ENCODE measurements at regions not wholly inside any gene's neighbourhood (a gene's known extent, or its start where the extent isn't known, plus 50 kb on each side); places are given as distances from the start of the nearest gene placed in this dataset.

DNA sequence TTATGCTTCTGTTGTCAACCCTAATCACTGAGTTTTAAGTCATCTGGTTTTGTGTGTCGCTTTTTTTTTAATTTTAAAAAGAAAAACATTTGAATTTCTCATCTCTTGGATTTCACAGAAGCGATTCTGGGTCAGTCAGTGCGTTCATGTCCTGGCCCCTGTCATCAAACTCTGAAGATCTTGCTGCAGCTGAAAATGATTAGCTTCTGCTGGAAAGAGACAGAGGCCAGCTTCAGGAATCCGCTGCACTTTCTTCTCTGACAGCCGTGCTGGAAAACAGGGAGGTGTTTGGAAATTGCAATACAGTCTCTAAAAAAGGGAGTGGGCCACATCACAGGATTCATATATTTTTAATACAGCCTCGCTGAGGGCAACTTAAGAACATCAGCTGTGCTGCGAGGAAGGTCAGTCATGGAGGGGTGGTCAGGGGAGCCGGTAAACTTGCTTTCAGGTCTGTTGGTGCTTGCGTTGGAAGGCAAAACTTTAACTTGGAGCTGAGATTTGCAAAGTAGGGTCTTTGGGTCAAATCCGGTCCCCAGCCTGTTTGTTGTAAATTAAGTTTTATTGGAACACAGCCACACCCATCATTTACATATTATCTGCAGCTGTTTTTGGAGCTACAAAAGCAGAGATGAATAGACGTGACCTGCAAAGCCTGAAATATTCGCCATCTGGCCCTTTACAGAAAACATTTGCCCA lies 190.8 kb downstream of the AACS start:
- DNase-seq = no peak

DNA sequence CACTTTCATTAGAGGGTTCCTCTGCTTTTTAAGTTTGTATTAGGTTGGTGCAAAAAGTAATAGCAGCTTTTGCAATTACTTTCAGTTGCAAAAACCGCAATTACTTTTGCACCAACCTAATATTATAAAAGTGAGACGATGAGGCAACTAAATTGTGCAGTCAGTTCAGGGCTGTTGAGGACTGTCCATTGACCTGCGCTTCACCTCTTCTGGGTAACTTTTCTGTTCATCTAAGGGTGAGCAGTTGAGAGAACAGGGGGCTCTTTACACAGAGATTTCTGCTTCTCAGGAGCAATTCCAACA lies 191.3 kb downstream of the AACS start:
- peaks cover 0 to 5% (median 0%) of the 10 kb centered on the region in 9 donors for H3K27me3 ChIP-seq
- no peaks in the 10 kb centered on the region for H3K4me1 ChIP-seq
- H3K9me3 ChIP-seq = peaks cover 0 to 6% (median 0%) of the 10 kb centered on the region in 12 donors
- H3K36me3 ChIP-seq = no peaks in the 10 kb centered on the region
- H3K27ac ChIP-seq = no peak overlapping the region
- H3K4me3 ChIP-seq = no peak overlapping the region
- intact Hi-C loops (cut with DNase I) = no loop called here
- ATAC-seq (no peak), DNase-seq (no peak)
- no peak for TF ChIP-seq POLR2A (IDR thresholded peaks at IDR 0.05)
- TF ChIP-seq, protein P1, sequence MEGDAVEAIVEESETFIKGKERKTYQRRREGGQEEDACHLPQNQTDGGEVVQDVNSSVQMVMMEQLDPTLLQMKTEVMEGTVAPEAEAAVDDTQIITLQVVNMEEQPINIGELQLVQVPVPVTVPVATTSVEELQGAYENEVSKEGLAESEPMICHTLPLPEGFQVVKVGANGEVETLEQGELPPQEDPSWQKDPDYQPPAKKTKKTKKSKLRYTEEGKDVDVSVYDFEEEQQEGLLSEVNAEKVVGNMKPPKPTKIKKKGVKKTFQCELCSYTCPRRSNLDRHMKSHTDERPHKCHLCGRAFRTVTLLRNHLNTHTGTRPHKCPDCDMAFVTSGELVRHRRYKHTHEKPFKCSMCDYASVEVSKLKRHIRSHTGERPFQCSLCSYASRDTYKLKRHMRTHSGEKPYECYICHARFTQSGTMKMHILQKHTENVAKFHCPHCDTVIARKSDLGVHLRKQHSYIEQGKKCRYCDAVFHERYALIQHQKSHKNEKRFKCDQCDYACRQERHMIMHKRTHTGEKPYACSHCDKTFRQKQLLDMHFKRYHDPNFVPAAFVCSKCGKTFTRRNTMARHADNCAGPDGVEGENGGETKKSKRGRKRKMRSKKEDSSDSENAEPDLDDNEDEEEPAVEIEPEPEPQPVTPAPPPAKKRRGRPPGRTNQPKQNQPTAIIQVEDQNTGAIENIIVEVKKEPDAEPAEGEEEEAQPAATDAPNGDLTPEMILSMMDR (IDR thresholded peaks at IDR 0.05) = no peak
- 80 to 88% (median 87%) methylated on average over 3 of the region's 3 CpGs for WGBS, 4 donors

More for the DNA sequence above, 190.8 kb downstream of the AACS start:
- H3K27ac ChIP-seq = no peak overlapping the region
- no peak overlapping the region for H3K4me3 ChIP-seq
- peaks cover 0 to 6% (median 0%) of the 10 kb centered on the region in 12 donors for H3K9me3 ChIP-seq
- ATAC-seq = no peak
- peaks cover 0 to 5% (median 0%) of the 10 kb centered on the region in 9 donors for H3K27me3 ChIP-seq
- intact Hi-C loops (cut with DNase I) = no loop called here
- no peak for TF ChIP-seq POLR2A (IDR thresholded peaks at IDR 0.05)
- TF ChIP-seq, protein P1 (IDR thresholded peaks at IDR 0.05) = no peak
- no peaks in the 10 kb centered on the region for H3K4me1 ChIP-seq
- 72 to 75% (median 74%) methylated on average over 12 of the region's 12 CpGs for WGBS, 4 donors
- no peaks in the 10 kb centered on the region for H3K36me3 ChIP-seq

DNA sequence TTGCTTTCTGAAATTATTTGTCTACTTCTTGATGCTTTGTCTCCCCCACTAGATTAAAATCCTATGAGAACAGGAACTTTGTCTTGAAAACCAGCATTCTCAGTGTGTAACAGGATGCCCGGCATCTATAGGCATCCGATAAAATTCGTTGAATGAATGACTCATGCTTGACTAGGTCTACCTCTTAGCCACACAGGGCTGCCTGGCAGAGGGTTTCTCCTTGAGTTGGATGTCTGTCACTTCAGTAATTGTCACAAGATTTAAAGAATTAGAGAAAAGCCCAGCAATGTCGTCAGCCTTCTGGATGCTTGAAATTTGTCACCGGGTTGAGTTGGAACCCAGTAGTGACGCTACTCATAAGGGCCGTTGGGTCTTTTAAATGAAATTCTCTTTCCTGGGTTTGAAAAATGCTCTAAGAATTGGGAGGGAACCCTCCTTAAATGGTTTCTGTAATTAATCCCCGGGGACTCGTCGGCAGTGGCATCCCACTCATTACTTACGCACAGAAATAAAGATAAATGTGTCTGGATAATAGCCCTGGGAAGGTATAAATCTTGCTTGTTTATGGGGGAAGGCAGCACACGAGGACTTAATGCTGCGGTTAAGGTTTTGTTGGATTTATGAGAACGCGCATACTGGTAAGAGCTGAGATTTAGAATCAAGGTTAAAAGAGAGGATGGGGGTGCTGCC lies 194.1 kb downstream of the AACS start:
- no peaks in the 10 kb centered on the region for H3K4me1 ChIP-seq
- H3K36me3 ChIP-seq = no peaks in the 10 kb centered on the region
- intact Hi-C loops (cut with DNase I) = no loop called here
- DNase-seq = no peak
- ATAC-seq = no peak
- H3K27ac ChIP-seq = no peak overlapping the region
- WGBS, 4 donors = 84 to 90% (median 87%) methylated on average over 15 of the region's 15 CpGs
- no peak for TF ChIP-seq POLR2A (IDR thresholded peaks at IDR 0.05)
- TF ChIP-seq, protein P1 (IDR thresholded peaks at IDR 0.05) = no peak
- peaks cover 0 to 11% (median 0%) of the 10 kb centered on the region in 12 donors for H3K9me3 ChIP-seq
- no peak overlapping the region for H3K4me3 ChIP-seq
- peaks cover 0 to 5% (median 0%) of the 10 kb centered on the region in 9 donors for H3K27me3 ChIP-seq

DNA sequence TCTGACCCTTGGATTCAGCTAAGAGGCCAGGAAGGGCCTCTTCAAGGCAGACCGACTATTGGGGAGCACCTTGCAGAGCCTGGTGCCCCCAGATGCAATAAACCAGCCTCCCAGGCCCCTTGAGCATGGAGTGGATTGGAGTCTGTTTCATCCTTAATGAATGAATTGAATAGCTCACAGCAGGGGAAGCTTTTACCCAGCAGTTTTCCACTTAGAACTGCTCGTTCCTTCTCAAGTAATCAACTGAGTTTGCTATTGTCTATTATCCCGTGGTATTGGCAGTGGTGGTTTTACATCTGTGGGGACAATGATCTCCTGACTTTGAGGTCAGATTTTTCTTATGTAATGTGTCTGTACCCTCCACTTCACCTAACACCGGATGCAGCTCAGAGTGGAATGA lies 197.6 kb downstream of the AACS start:
- intact Hi-C loops (cut with DNase I) = no loop called here
- H3K27ac ChIP-seq = no peak overlapping the region

More for the DNA sequence above, 197.6 kb downstream of the AACS start:
- ATAC-seq = no peak
- Histone ChIP-seq H3K27me3 (peaks cover 0 to under 1% (median 0%) of the 10 kb centered on the region in 9 donors), H3K36me3 (no peaks in the 10 kb centered on the region), H3K9me3 (peaks cover 0 to 12% (median 0%) of the 10 kb centered on the region in 12 donors), H3K4me1 (no peaks in the 10 kb centered on the region), H3K4me3 (no peak overlapping the region)
- no peak for DNase-seq
- WGBS, 4 donors = 59 to 75% (median 68%) methylated on average over 4 of the region's 4 CpGs
- TF ChIP-seq, protein P1 (IDR thresholded peaks at IDR 0.05) = no peak
- TF ChIP-seq POLR2A (IDR thresholded peaks at IDR 0.05) = no peak

Measured in heart left ventricle (tissue), 16 donors.